H9 (cell line): ENCODE measurements at regions not wholly inside any gene's neighbourhood (a gene's known extent, or its start where the extent isn't known, plus 50 kb on each side); places are given as distances from the start of the nearest gene placed in this dataset.
"Not testable (repeated sequence)": the region's sequence is repeated elsewhere in the genome, so short reads cannot be mapped to it uniquely, and the experiment has no call there.

ENCODE experiments used
- DNase-seq: peaks from one replicate; pipeline ENCODE4 v3.0.0-alpha.2; 2017
- H2AFZ ChIP-seq: one replicate; pipeline ENCODE4 v1.6.1; 2013; ENCODE audit warnings: mild to moderate bottlenecking, low read length, control low read depth, moderate library complexity
- H2AK5ac ChIP-seq: 2 replicates; pipeline ENCODE4 v1.6.1; 2013; ENCODE audit warnings: low read length, control low read depth, mixed read lengths; ENCODE audit not compliant: insufficient read length
- H2BK120ac ChIP-seq: one replicate; pipeline ENCODE4 v1.6.1; 2013; ENCODE audit warnings: low read depth, mild to moderate bottlenecking, low read length, control low read depth, inconsistent platforms; ENCODE audit not compliant: poor library complexity, severe bottlenecking
- H2BK12ac ChIP-seq: 2 replicates; pipeline ENCODE4 v1.6.1; 2013; ENCODE audit warnings: low read length, control low read depth, mixed read lengths, low read depth; ENCODE audit not compliant: insufficient read length
- H2BK15ac ChIP-seq: 2 replicates; pipeline ENCODE4 v1.6.1; 2013; ENCODE audit warnings: low read depth, low read length, control low read depth
- H2BK20ac ChIP-seq: one replicate; pipeline ENCODE4 v1.6.1; 2013; ENCODE audit warnings: low read depth, mild to moderate bottlenecking, low read length, control low read depth, inconsistent platforms; ENCODE audit not compliant: poor library complexity, severe bottlenecking
- H2BK5ac ChIP-seq: 2 replicates; pipeline ENCODE4 v1.6.1; 2013; ENCODE audit warnings: low read length, control low read depth, mixed read lengths; ENCODE audit not compliant: insufficient read length
- H3K14ac ChIP-seq: 2 replicates; pipeline ENCODE4 v1.6.1; 2013; ENCODE audit warnings: low read length, control low read depth; ENCODE audit not compliant: insufficient read depth
- H3K18ac ChIP-seq: 2 replicates; pipeline ENCODE4 v1.6.1; 2013; ENCODE audit warnings: low read depth, mild to moderate bottlenecking, mixed read lengths, low read length, control low read depth; ENCODE audit not compliant: insufficient read length
- H3K23ac ChIP-seq: 2 replicates; pipeline ENCODE4 v1.6.1; 2013; ENCODE audit warnings: low read length, control low read depth, mixed read lengths, low read depth; ENCODE audit not compliant: insufficient read length
- H3K23me2 ChIP-seq: 2 replicates; pipeline ENCODE4 v1.6.1; 2013; ENCODE audit warnings: low read depth, mild to moderate bottlenecking, mixed read lengths, low read length, control low read depth; ENCODE audit not compliant: insufficient read length, poor library complexity, severe bottlenecking
- H3K27ac ChIP-seq: 2 replicates; pipeline ENCODE4 v1.5.1; 2013; ENCODE audit warnings: low read length, control low read depth, mixed read lengths, low read depth; ENCODE audit not compliant: insufficient read length
- H3K27me3 ChIP-seq: 2 replicates; pipeline ENCODE4 v1.6.1; 2013; ENCODE audit warnings: low read length, control low read depth, inconsistent platforms; ENCODE audit not compliant: insufficient read depth
- H3K4ac ChIP-seq: 2 replicates; pipeline ENCODE4 v1.6.1; 2013; ENCODE audit warnings: low read depth, mild to moderate bottlenecking, control low read depth, inconsistent platforms, low read length, moderate library complexity
- H3K4me1 ChIP-seq: 2 replicates; pipeline ENCODE4 v1.6.1; 2013; ENCODE audit warnings: low read length, control low read depth, inconsistent platforms; ENCODE audit not compliant: insufficient read depth
- H3K4me2 ChIP-seq: 2 replicates; pipeline ENCODE4 v1.6.1; 2013; ENCODE audit warnings: low read length, control low read depth, mixed read lengths; ENCODE audit not compliant: insufficient read length, insufficient read depth
- H3K56ac ChIP-seq: 2 replicates; pipeline ENCODE4 v1.6.1; 2013; ENCODE audit warnings: low read depth, mild to moderate bottlenecking, mixed read lengths, low read length, control low read depth; ENCODE audit not compliant: insufficient read length
- H3K79me1 ChIP-seq: 2 replicates; pipeline ENCODE4 v1.6.1; 2013; ENCODE audit warnings: low read depth, mild to moderate bottlenecking, moderate library complexity, low read length, control low read depth, inconsistent platforms; ENCODE audit not compliant: insufficient read depth, poor library complexity, severe bottlenecking
- H3K79me2 ChIP-seq: 2 replicates; pipeline ENCODE4 v1.6.1; 2013; ENCODE audit warnings: low read length, control low read depth, inconsistent platforms; ENCODE audit not compliant: insufficient read depth
- H3K9ac ChIP-seq: 2 replicates; pipeline ENCODE4 v1.6.1; 2013; ENCODE audit warnings: low read length, control low read depth, mixed read lengths; ENCODE audit not compliant: insufficient read length; ENCODE audit errors: extremely low read depth
- H3K9me3 ChIP-seq: one replicate; pipeline ENCODE4 v1.6.1; 2013; ENCODE audit warnings: low read depth, low read length, inconsistent platforms; ENCODE audit not compliant: control insufficient read depth
- H3T11ph ChIP-seq: one replicate; pipeline ENCODE4 v1.6.1; 2013; ENCODE audit warnings: mild to moderate bottlenecking, low read length, control low read depth, inconsistent platforms
- H4K20me1 ChIP-seq: one replicate; pipeline ENCODE4 v1.6.1; 2013; ENCODE audit not compliant: control insufficient read depth, insufficient read length, insufficient read depth
- H4K5ac ChIP-seq: 2 replicates; pipeline ENCODE4 v1.6.1; 2013; ENCODE audit warnings: low read depth, mild to moderate bottlenecking, mixed read lengths, low read length, control low read depth; ENCODE audit not compliant: insufficient read length
- H4K8ac ChIP-seq: replicated peaks from 2 replicates; pipeline ENCODE4 v1.6.1; 2013; ENCODE audit warnings: low read length, control low read depth, mixed read lengths, low read depth; ENCODE audit not compliant: insufficient read length
- H4K91ac ChIP-seq: 2 replicates; pipeline ENCODE4 v1.6.1; 2013; ENCODE audit warnings: low read depth, mild to moderate bottlenecking, moderate library complexity, mixed read lengths, low read length, control low read depth; ENCODE audit not compliant: insufficient read length
- H3K27ac Mint-ChIP-seq, 3 experiments: 2 replicates in 2 of 3; 3 replicates in 1 of 3; pipeline ENCODE4 v1.8.0; 2020 to 2021; ENCODE audit warnings: mixed read lengths in 3 of 3, mild to moderate bottlenecking in 1 of 3, moderate library complexity in 1 of 3
- H3K27me3 Mint-ChIP-seq: 2 replicates; pipeline ENCODE4 v1.8.0; 2021; ENCODE audit warnings: low read depth, mild to moderate bottlenecking, moderate library complexity, mixed read lengths
- H3K36me3 Mint-ChIP-seq, 3 experiments: 2 replicates in 2 of 3; 3 replicates in 1 of 3; pipeline ENCODE4 v1.8.0; 2020 to 2021; ENCODE audit warnings: low read depth in 3 of 3, mixed read lengths in 3 of 3; ENCODE audit not compliant: insufficient read depth in 1 of 3
- H3K4me1 Mint-ChIP-seq, 2 experiments: 2 replicates each; pipeline ENCODE4 v1.8.0; 2020; ENCODE audit warnings: mixed read lengths in 2 of 2
- H3K4me3 Mint-ChIP-seq, 2 experiments: 2 replicates in 1 of 2; 3 replicates in 1 of 2; pipeline ENCODE4 v1.8.0; 2020 to 2021; ENCODE audit warnings: mild to moderate bottlenecking in 2 of 2, mixed read lengths in 2 of 2, moderate library complexity in 1 of 2
- H3K9me3 Mint-ChIP-seq, 2 experiments: 2 replicates in 1 of 2; 3 replicates in 1 of 2; pipeline ENCODE4 v1.8.0; 2020; ENCODE audit warnings: mild to moderate bottlenecking in 2 of 2, mixed read lengths in 2 of 2, moderate library complexity in 1 of 2

DNA sequence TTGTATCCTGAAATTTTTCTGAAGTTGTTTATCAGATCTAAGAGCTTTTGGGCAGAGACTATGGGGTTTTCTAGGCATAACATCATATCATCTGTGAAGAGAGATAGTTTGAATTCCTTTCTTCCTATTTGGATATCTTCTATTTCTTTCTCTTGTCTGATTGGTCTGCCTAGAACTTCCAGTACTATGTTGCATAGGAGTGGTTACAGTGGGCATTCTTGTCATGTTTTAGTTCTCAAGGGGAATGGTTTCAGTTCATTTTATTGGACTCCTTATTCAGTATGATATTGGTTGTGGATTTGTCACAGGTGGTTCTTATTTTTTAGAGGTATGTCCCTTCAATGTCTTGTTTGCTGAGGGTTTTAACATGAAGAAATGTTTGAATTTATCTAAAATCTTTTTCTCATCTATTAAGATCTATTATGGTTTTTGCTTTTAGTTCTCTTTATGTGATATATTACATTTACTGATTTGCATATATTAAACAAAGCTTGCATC, 286.6 kb upstream of the C1QTNF3 start:
- not testable (repeated sequence) for H4K20me1 ChIP-seq, H3K4me1 Mint-ChIP-seq, H3K23ac ChIP-seq, H3T11ph ChIP-seq, H3K9me3 ChIP-seq, H2BK5ac ChIP-seq, H3K27me3 ChIP-seq, H4K5ac ChIP-seq, H2BK12ac ChIP-seq, H4K91ac ChIP-seq, H3K4ac ChIP-seq, H3K4me1 ChIP-seq, H3K23me2 ChIP-seq, DNase-seq, H3K27ac ChIP-seq, H3K36me3 Mint-ChIP-seq, H3K56ac ChIP-seq, H3K27me3 Mint-ChIP-seq, H2BK20ac ChIP-seq, H3K79me2 ChIP-seq, H3K14ac ChIP-seq, H2BK120ac ChIP-seq, H3K27ac Mint-ChIP-seq, H3K9me3 Mint-ChIP-seq, H3K4me3 Mint-ChIP-seq, H2BK15ac ChIP-seq, H3K79me1 ChIP-seq, H3K18ac ChIP-seq, H2AK5ac ChIP-seq, H3K4me2 ChIP-seq, H2AFZ ChIP-seq, H3K9ac ChIP-seq, H4K8ac ChIP-seq

DNA sequence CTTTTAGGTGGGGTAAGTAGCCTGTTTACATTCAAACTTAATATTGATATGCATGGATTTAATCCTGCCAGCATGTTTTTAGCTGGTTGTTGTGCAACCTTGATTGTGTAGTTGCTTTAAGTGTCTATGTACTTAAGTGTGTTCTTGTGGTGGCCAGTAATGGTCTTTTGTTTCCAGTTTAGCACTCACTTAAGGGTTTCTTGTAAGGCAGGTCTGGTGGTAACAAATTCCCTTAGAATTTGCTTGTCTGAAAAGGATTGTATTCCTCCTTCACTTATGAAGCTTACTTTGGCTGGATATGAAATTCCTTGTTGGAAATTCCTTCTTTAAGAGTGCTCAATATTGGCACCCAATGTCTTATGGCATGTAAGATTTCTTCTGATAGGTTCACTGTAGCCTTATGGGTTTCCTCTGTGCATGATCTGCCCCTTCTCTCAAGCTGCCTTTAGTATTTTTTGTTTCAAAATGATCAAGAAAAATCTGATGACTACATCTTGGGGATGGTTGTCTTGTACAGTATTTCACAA, 289.0 kb upstream of the C1QTNF3 start:
- H2BK20ac ChIP-seq, H3K9me3 ChIP-seq, H3K56ac ChIP-seq, H2BK5ac ChIP-seq, H2AK5ac ChIP-seq, H3K27me3 ChIP-seq, DNase-seq, H3K14ac ChIP-seq, H3K9me3 Mint-ChIP-seq, H3K23ac ChIP-seq, H4K91ac ChIP-seq, H3K4me2 ChIP-seq, H3K4me1 Mint-ChIP-seq, H3K79me1 ChIP-seq, H3K27ac Mint-ChIP-seq, H3K9ac ChIP-seq, H3T11ph ChIP-seq, H4K20me1 ChIP-seq, H3K79me2 ChIP-seq, H3K4me3 Mint-ChIP-seq, H3K23me2 ChIP-seq, H2BK120ac ChIP-seq, H2AFZ ChIP-seq, H3K27me3 Mint-ChIP-seq, H3K27ac ChIP-seq, H2BK15ac ChIP-seq, H3K36me3 Mint-ChIP-seq, H3K4ac ChIP-seq, H2BK12ac ChIP-seq, H3K18ac ChIP-seq, H4K8ac ChIP-seq, H3K4me1 ChIP-seq, H4K5ac ChIP-seq: not testable (repeated sequence)
